ENCODE measurements at regions not wholly inside any gene's neighbourhood (a gene's known extent, or its start where the extent isn't known, plus 50 kb on each side); places are given as distances from the start of the nearest gene placed in this dataset.

DNA sequence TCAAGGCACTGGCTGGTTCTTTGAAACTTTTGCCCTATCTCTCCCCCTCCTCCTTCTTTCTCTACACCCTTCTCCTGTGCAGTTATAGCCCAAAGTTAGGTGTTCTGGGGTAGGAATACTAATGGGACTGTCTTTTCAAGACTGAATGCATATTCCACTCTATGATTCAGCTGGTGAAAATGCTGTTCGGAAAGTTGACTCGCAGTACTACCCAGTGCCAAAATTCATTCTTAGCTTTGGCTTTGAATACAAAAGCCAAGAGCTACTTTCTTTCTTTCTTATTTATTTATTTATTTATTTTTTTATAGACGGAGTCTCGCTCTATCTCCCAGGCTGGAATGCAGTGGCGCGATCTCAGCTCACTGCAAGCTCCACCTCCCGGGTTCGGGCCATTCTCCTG, 249.2 kb downstream of the ETNK1 start:
- no peak for TF ChIP-seq TAF1 (IDR thresholded peaks at IDR 0.05; ENCODE audit: low read depth, low read length)
- TF ChIP-seq POLR2A (IDR thresholded peaks at IDR 0.05; ENCODE audit: low read depth, low read length), result no peak
- TF ChIP-seq POLR2AphosphoS5 (IDR thresholded peaks at IDR 0.05; ENCODE audit: low read depth, low read length), result no peak
- TF ChIP-seq PAX5 (IDR thresholded peaks at IDR 0.05; ENCODE audit: insufficient read depth, low read length, severe bottlenecking), result no peak
